KMS-11 (cell line): ENCODE measurements at regions not wholly inside any gene's neighbourhood (a gene's known extent, or its start where the extent isn't known, plus 50 kb on each side); places are given as distances from the start of the nearest gene placed in this dataset.

Experiments
- H2AFZ ChIP-seq: fragments of 200-600 bp; sonication (generic); 2 replicates; pipeline ENCODE4 v1.6.1; 2016; ENCODE audit warnings: antibody characterized with exemption, mixed run types, low read depth
- H3K27ac ChIP-seq: fragments of 200-600 bp; sonication (generic); 2 replicates; pipeline ENCODE4 v1.6.1; 2016; ENCODE audit warnings: mild to moderate bottlenecking, mixed run types
- H3K27me3 ChIP-seq: fragments of 200-600 bp; sonication (generic); 2 replicates; pipeline ENCODE4 v1.6.1; 2017; ENCODE audit warnings: mild to moderate bottlenecking, low read depth, mixed run types, moderate library complexity; ENCODE audit not compliant: insufficient read depth
- H3K36me3 ChIP-seq: fragments of 200-600 bp; sonication (generic); 2 replicates; pipeline ENCODE4 v1.6.1; 2017; ENCODE audit warnings: mild to moderate bottlenecking, mixed run types; ENCODE audit not compliant: insufficient read depth
- H3K4me1 ChIP-seq: fragments of 200-600 bp; sonication (generic); 2 replicates; pipeline ENCODE4 v1.6.1; 2016; ENCODE audit warnings: mild to moderate bottlenecking, low read depth, mixed run types; ENCODE audit not compliant: poor library complexity, severe bottlenecking
- H3K4me2 ChIP-seq: fragments of 200-600 bp; sonication (generic); 2 replicates; pipeline ENCODE4 v1.7.0; 2016; ENCODE audit warnings: mild to moderate bottlenecking, mixed run types
- H3K4me3 ChIP-seq: fragments of 200-600 bp; sonication (generic); IDR thresholded peaks from 2 replicates; pipeline ENCODE4 v1.6.1; 2017; ENCODE audit warnings: low read depth, low read length, mixed read lengths; ENCODE audit not compliant: insufficient read depth
- H3K79me2 ChIP-seq: fragments of 200-600 bp; sonication (generic); 2 replicates; pipeline ENCODE4 v1.6.1; 2016; ENCODE audit warnings: low read depth, mixed run types; ENCODE audit not compliant: insufficient read depth
- H3K9ac ChIP-seq: fragments of 200-600 bp; sonication (generic); 2 replicates; pipeline ENCODE4 v1.6.1; 2016; ENCODE audit warnings: mild to moderate bottlenecking, mixed run types
- H4K20me1 ChIP-seq: fragments of 200-600 bp; sonication (generic); 2 replicates; pipeline ENCODE4 v1.6.1; 2016; ENCODE audit warnings: mild to moderate bottlenecking, mixed run types; ENCODE audit not compliant: insufficient read depth
- TF ChIP-seq, protein P1 (sequence below): fragments of 200-600 bp; sonication (generic); conservative IDR thresholded peaks from 2 replicates; pipeline ENCODE4 v1.6.1; 2017; ENCODE audit warnings: low read depth, mild to moderate bottlenecking, antibody characterized with exemption, low read length, moderate library complexity, mixed read lengths

- H3K27ac ChIP-seq, result no peak overlapping the region
These were observed 385.0 kb downstream of the INSC start for GRCh38 chr11:15499674-15500073.

DNA sequence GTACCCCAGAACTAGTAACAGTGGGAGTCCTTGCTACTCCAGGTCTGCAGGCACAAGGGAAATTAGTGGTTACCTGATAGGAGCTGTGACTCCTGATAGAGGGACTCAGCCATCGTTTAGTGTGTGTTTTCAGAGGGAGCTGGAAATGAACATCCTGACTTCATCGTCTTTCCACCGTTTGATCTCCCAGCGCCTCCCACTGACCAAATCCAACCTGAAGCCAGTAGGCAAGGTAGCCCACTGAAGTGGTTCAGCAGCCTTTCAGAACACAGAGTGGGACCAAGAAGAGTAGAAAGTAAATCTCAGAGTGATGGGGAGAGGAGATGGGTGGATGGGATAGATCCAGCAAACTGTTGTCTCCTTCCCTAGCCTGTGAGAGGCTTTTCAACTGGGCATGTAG is 385.9 kb downstream of the INSC start:
- Histone ChIP-seq H3K4me3 (no peak overlapping the region), H2AFZ (no peak overlapping the region), H3K36me3 (no peaks in the 10 kb centered on the region), H3K79me2 (no peaks in the 10 kb centered on the region), H3K4me2 (no peak overlapping the region), H3K27me3 (no peaks in the 10 kb centered on the region), H3K27ac (no peak overlapping the region), H3K9ac (no peak overlapping the region), H4K20me1 (no peaks in the 10 kb centered on the region), H3K4me1 (no peaks in the 10 kb centered on the region)
- TF ChIP-seq, protein P1, sequence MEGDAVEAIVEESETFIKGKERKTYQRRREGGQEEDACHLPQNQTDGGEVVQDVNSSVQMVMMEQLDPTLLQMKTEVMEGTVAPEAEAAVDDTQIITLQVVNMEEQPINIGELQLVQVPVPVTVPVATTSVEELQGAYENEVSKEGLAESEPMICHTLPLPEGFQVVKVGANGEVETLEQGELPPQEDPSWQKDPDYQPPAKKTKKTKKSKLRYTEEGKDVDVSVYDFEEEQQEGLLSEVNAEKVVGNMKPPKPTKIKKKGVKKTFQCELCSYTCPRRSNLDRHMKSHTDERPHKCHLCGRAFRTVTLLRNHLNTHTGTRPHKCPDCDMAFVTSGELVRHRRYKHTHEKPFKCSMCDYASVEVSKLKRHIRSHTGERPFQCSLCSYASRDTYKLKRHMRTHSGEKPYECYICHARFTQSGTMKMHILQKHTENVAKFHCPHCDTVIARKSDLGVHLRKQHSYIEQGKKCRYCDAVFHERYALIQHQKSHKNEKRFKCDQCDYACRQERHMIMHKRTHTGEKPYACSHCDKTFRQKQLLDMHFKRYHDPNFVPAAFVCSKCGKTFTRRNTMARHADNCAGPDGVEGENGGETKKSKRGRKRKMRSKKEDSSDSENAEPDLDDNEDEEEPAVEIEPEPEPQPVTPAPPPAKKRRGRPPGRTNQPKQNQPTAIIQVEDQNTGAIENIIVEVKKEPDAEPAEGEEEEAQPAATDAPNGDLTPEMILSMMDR, result no peak

More at GRCh38 chr11:15499674-15500073, 385.0 kb downstream of the INSC start:
- TF ChIP-seq, protein P1, result no peak
- Histone ChIP-seq H3K79me2 (no peaks in the 10 kb centered on the region), H3K9ac (no peak overlapping the region), H3K4me1 (no peaks in the 10 kb centered on the region), H3K4me2 (no peak overlapping the region), H2AFZ (no peak overlapping the region), H3K27me3 (no peaks in the 10 kb centered on the region), H4K20me1 (no peaks in the 10 kb centered on the region), H3K4me3 (no peak overlapping the region), H3K36me3 (no peaks in the 10 kb centered on the region)

DNA sequence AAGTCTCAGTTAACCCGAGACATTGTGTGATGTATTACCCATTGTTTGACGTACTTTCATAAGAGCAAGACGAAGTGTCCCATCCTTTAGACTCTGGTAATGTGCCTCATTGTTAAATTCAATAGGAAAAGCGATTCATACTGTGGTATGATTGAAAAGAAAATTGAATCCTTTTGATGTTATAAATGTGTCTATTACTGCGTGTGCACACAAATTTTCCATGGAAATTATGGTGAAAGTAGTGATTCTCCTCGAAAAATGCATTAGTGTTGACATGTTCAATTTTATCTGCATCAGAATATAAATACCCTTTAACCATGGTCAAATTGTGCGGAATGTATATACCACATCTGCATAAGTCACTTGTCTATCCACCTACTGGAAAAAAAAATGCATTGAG is 386.8 kb downstream of the INSC start:
- H2AFZ ChIP-seq, result no peak overlapping the region
- H3K27ac ChIP-seq, result no peak overlapping the region
- H3K4me1 ChIP-seq, result no peaks in the 10 kb centered on the region
- no peaks in the 10 kb centered on the region for H3K36me3 ChIP-seq
- H3K9ac ChIP-seq, result no peak overlapping the region
- TF ChIP-seq, protein P1, result no peak
- no peak overlapping the region for H3K4me3 ChIP-seq
- H3K79me2 ChIP-seq, result no peaks in the 10 kb centered on the region
- H3K27me3 ChIP-seq, result no peaks in the 10 kb centered on the region
- no peaks in the 10 kb centered on the region for H4K20me1 ChIP-seq
- no peak overlapping the region for H3K4me2 ChIP-seq

DNA sequence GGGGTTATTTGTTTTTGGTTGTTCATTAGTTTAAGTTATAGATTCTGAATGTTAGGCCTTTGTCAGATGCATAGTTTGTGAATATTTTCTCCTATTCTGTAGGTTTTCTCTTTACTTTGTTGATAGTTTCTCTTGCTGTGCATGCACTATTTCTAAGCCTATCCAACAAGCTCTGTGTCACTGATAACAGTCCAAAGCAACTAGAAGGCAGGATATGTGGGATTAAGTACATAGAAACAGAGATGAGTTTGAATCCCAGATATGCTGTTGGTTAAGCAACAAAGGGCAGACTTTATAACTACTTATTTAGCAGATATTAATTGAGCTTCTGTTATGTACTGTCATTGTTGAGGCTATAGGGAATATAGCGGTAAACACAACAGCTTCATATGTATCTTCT is 390.4 kb downstream of the INSC start:
- Histone ChIP-seq H3K9ac (no peak overlapping the region), H3K79me2 (no peaks in the 10 kb centered on the region), H3K4me3 (no peak overlapping the region), H3K36me3 (no peaks in the 10 kb centered on the region), H4K20me1 (no peaks in the 10 kb centered on the region), H3K4me1 (no peaks in the 10 kb centered on the region), H3K4me2 (no peak overlapping the region), H3K27ac (no peak overlapping the region), H2AFZ (no peak overlapping the region), H3K27me3 (no peaks in the 10 kb centered on the region)
- TF ChIP-seq, protein P1, result no peak
